ENCODE measurements at regions not wholly inside any gene's neighbourhood (a gene's known extent, or its start where the extent isn't known, plus 50 kb on each side); places are given as distances from the start of the nearest gene placed in this dataset.

GRCh38 chr17:43330876-43331639, 67.7 kb upstream of the ARL4D start:
- Histone ChIP-seq H3K36me3 (ENCODE audit: control insufficient read depth in 3 of 3, insufficient read depth in 3 of 3, low read length in 3 of 3) (no peaks in the 10 kb centered on the region), H3K4me1 (ENCODE audit: control insufficient read depth in 3 of 3, insufficient read depth in 3 of 3, low read length in 3 of 3) (peaks cover 9 to 16% (median 13%) of the 10 kb centered on the region in 3 donors), H3K9me3 (ENCODE audit: control insufficient read depth in 3 of 3, low read length in 3 of 3) (no peaks in the 10 kb centered on the region), H3K27me3 (ENCODE audit: control insufficient read depth in 3 of 3, insufficient read depth in 3 of 3, low read length in 3 of 3) (no peaks in the 10 kb centered on the region), H3K4me3 (ENCODE audit: low read length in 3 of 3) (no peak overlapping the region), H3K27ac (ENCODE audit: low read depth, low read length) (no peak overlapping the region), H3K9ac (ENCODE audit: low read depth in 1 of 3, low read length in 3 of 3) (no peak overlapping the region)

- peak overlapping the region in 1 of 3 donors; percentile 18 for H3K9ac ChIP-seq (ENCODE audit: low read depth in 1 of 3, low read length in 3 of 3)
- H3K27ac ChIP-seq (ENCODE audit: low read depth, low read length) = no peak overlapping the region
- H3K4me3 ChIP-seq (ENCODE audit: low read length in 3 of 3) = no peak overlapping the region
- no peaks in the 10 kb centered on the region for H3K27me3 ChIP-seq (ENCODE audit: control insufficient read depth in 3 of 3, insufficient read depth in 3 of 3, low read length in 3 of 3)
- no peaks in the 10 kb centered on the region for H3K9me3 ChIP-seq (ENCODE audit: control insufficient read depth in 3 of 3, low read length in 3 of 3)
- H3K4me1 ChIP-seq (ENCODE audit: control insufficient read depth in 3 of 3, insufficient read depth in 3 of 3, low read length in 3 of 3) = peaks cover 9 to 16% (median 13%) of the 10 kb centered on the region in 3 donors
- H3K36me3 ChIP-seq (ENCODE audit: control insufficient read depth in 3 of 3, insufficient read depth in 3 of 3, low read length in 3 of 3) = no peaks in the 10 kb centered on the region
These were observed 69.6 kb upstream of the ARL4D start for GRCh38 chr17:43329183-43329582.

GRCh38 chr17:43328650-43329049, 70.1 kb upstream of the ARL4D start:
- Histone ChIP-seq H3K27me3 (ENCODE audit: control insufficient read depth in 3 of 3, insufficient read depth in 3 of 3, low read length in 3 of 3) (no peaks in the 10 kb centered on the region), H3K36me3 (ENCODE audit: control insufficient read depth in 3 of 3, insufficient read depth in 3 of 3, low read length in 3 of 3) (no peaks in the 10 kb centered on the region), H3K27ac (ENCODE audit: low read depth, low read length) (no peak overlapping the region), H3K4me3 (ENCODE audit: low read length in 3 of 3) (no peak overlapping the region), H3K4me1 (ENCODE audit: control insufficient read depth in 3 of 3, insufficient read depth in 3 of 3, low read length in 3 of 3) (peaks cover 4 to 10% (median 8%) of the 10 kb centered on the region in 3 donors), H3K9me3 (ENCODE audit: control insufficient read depth in 3 of 3, low read length in 3 of 3) (no peaks in the 10 kb centered on the region), H3K9ac (ENCODE audit: low read depth in 1 of 3, low read length in 3 of 3) (no peak overlapping the region)

GRCh38 chr17:43327834-43328420, 70.9 kb upstream of the ARL4D start:
- Histone ChIP-seq H3K9me3 (ENCODE audit: control insufficient read depth in 3 of 3, low read length in 3 of 3) (no peaks in the 10 kb centered on the region), H3K36me3 (ENCODE audit: control insufficient read depth in 3 of 3, insufficient read depth in 3 of 3, low read length in 3 of 3) (no peaks in the 10 kb centered on the region), H3K9ac (ENCODE audit: low read depth in 1 of 3, low read length in 3 of 3) (peak overlapping the region in 2 of 3 donors; percentile 35 to 57), H3K4me1 (ENCODE audit: control insufficient read depth in 3 of 3, insufficient read depth in 3 of 3, low read length in 3 of 3) (peaks cover 2 to 8% (median 7%) of the 10 kb centered on the region in 3 donors), H3K4me3 (ENCODE audit: low read length in 3 of 3) (peak overlapping the region in 1 of 3 donors; percentile 26), H3K27ac (ENCODE audit: low read depth, low read length) (no peak overlapping the region), H3K27me3 (ENCODE audit: control insufficient read depth in 3 of 3, insufficient read depth in 3 of 3, low read length in 3 of 3) (no peaks in the 10 kb centered on the region)

- Histone ChIP-seq H3K9me3 (ENCODE audit: control insufficient read depth in 3 of 3, low read length in 3 of 3) (no peaks in the 10 kb centered on the region), H3K4me3 (ENCODE audit: low read length in 3 of 3) (no peak overlapping the region), H3K27ac (ENCODE audit: low read depth, low read length) (no peak overlapping the region), H3K4me1 (ENCODE audit: control insufficient read depth in 3 of 3, insufficient read depth in 3 of 3, low read length in 3 of 3) (peaks cover 2 to 8% (median 7%) of the 10 kb centered on the region in 3 donors), H3K36me3 (ENCODE audit: control insufficient read depth in 3 of 3, insufficient read depth in 3 of 3, low read length in 3 of 3) (no peaks in the 10 kb centered on the region), H3K9ac (ENCODE audit: low read depth in 1 of 3, low read length in 3 of 3) (peak overlapping the region in 1 of 3 donors; percentile 57), H3K27me3 (ENCODE audit: control insufficient read depth in 3 of 3, insufficient read depth in 3 of 3, low read length in 3 of 3) (no peaks in the 10 kb centered on the region)
These were observed 71.4 kb upstream of the ARL4D start for GRCh38 chr17:43327421-43327820.

GRCh38 chr17:43326490-43327275, 72.1 kb upstream of the ARL4D start:
- H3K4me1 ChIP-seq (ENCODE audit: control insufficient read depth in 3 of 3, insufficient read depth in 3 of 3, low read length in 3 of 3) = peaks cover 2 to 8% (median 7%) of the 10 kb centered on the region in 3 donors
- H3K9me3 ChIP-seq (ENCODE audit: control insufficient read depth in 3 of 3, low read length in 3 of 3) = no peaks in the 10 kb centered on the region
- H3K4me3 ChIP-seq (ENCODE audit: low read length in 3 of 3) = no peak overlapping the region
- no peak overlapping the region for H3K27ac ChIP-seq (ENCODE audit: low read depth, low read length)
- no peaks in the 10 kb centered on the region for H3K36me3 ChIP-seq (ENCODE audit: control insufficient read depth in 3 of 3, insufficient read depth in 3 of 3, low read length in 3 of 3)
- no peaks in the 10 kb centered on the region for H3K27me3 ChIP-seq (ENCODE audit: control insufficient read depth in 3 of 3, insufficient read depth in 3 of 3, low read length in 3 of 3)
- H3K9ac ChIP-seq (ENCODE audit: low read depth in 1 of 3, low read length in 3 of 3) = no peak overlapping the region

GRCh38 chr17:43324205-43324893, 74.4 kb upstream of the ARL4D start:
- Histone ChIP-seq H3K9ac (ENCODE audit: low read depth in 1 of 3, low read length in 3 of 3) (peak overlapping the region in 1 of 3 donors; percentile 33), H3K9me3 (ENCODE audit: control insufficient read depth in 3 of 3, low read length in 3 of 3) (no peaks in the 10 kb centered on the region), H3K4me1 (ENCODE audit: control insufficient read depth in 3 of 3, insufficient read depth in 3 of 3, low read length in 3 of 3) (peaks cover 2 to 8% (median 7%) of the 10 kb centered on the region in 3 donors), H3K4me3 (ENCODE audit: low read length in 3 of 3) (no peak overlapping the region), H3K27ac (ENCODE audit: low read depth, low read length) (no peak overlapping the region), H3K36me3 (ENCODE audit: control insufficient read depth in 3 of 3, insufficient read depth in 3 of 3, low read length in 3 of 3) (no peaks in the 10 kb centered on the region), H3K27me3 (ENCODE audit: control insufficient read depth in 3 of 3, insufficient read depth in 3 of 3, low read length in 3 of 3) (no peaks in the 10 kb centered on the region)

- H3K27ac ChIP-seq (ENCODE audit: low read depth, low read length) = no peak overlapping the region
- no peak overlapping the region for H3K4me3 ChIP-seq (ENCODE audit: low read length in 3 of 3)
- H3K27me3 ChIP-seq (ENCODE audit: control insufficient read depth in 3 of 3, insufficient read depth in 3 of 3, low read length in 3 of 3) = no peaks in the 10 kb centered on the region
- H3K4me1 ChIP-seq (ENCODE audit: control insufficient read depth in 3 of 3, insufficient read depth in 3 of 3, low read length in 3 of 3) = peaks cover 0 to 3% (median 0%) of the 10 kb centered on the region in 3 donors
- no peaks in the 10 kb centered on the region for H3K36me3 ChIP-seq (ENCODE audit: control insufficient read depth in 3 of 3, insufficient read depth in 3 of 3, low read length in 3 of 3)
- no peak overlapping the region for H3K9ac ChIP-seq (ENCODE audit: low read depth in 1 of 3, low read length in 3 of 3)
- H3K9me3 ChIP-seq (ENCODE audit: control insufficient read depth in 3 of 3, low read length in 3 of 3) = no peaks in the 10 kb centered on the region
These were observed 79.3 kb upstream of the ARL4D start for GRCh38 chr17:43319293-43320124.

- H3K4me1 ChIP-seq (ENCODE audit: control insufficient read depth in 3 of 3, insufficient read depth in 3 of 3, low read length in 3 of 3) = peaks cover 0 to 3% (median 0%) of the 10 kb centered on the region in 3 donors
- no peaks in the 10 kb centered on the region for H3K9me3 ChIP-seq (ENCODE audit: control insufficient read depth in 3 of 3, low read length in 3 of 3)
- no peak overlapping the region for H3K27ac ChIP-seq (ENCODE audit: low read depth, low read length)
- no peaks in the 10 kb centered on the region for H3K36me3 ChIP-seq (ENCODE audit: control insufficient read depth in 3 of 3, insufficient read depth in 3 of 3, low read length in 3 of 3)
- H3K27me3 ChIP-seq (ENCODE audit: control insufficient read depth in 3 of 3, insufficient read depth in 3 of 3, low read length in 3 of 3) = no peaks in the 10 kb centered on the region
- H3K9ac ChIP-seq (ENCODE audit: low read depth in 1 of 3, low read length in 3 of 3) = peak overlapping the region in 1 of 3 donors; percentile 32
- no peak overlapping the region for H3K4me3 ChIP-seq (ENCODE audit: low read length in 3 of 3)
These were observed 82.2 kb upstream of the ARL4D start for GRCh38 chr17:43316522-43317142.

All from skeletal muscle tissue (tissue), 3 donors.